Naive thymus-derived CD8-positive, alpha-beta T cell (primary cell): ENCODE measurements at regions not wholly inside any gene's neighbourhood (a gene's known extent, or its start where the extent isn't known, plus 50 kb on each side); places are given as distances from the start of the nearest gene placed in this dataset.
"Not testable (repeated sequence)": the region's sequence is repeated elsewhere in the genome, so short reads cannot be mapped to it uniquely, and the experiment has no call there.

ENCODE experiments used
- ATAC-seq, 2 donors: fragments of 150-1000 bp; cut with Tn5 transposase in 1 of 2; sonication (Bioruptor Pico), chemical (Tn5 transposase) in 1 of 2; 1 replicate in 1 of 2; 2 replicates in 1 of 2; pipeline ENCODE4 v1.10.0; 2021; ENCODE audit warnings: mild to moderate bottlenecking in 2 of 2, moderate library complexity in 2 of 2
- POLR2A ChIA-PET: fragments of 350-600 bp; sonication (Branson Sonifier 250); formaldehyde crosslinking; loops from one replicate; lab custom pipeline; 2021; ENCODE audit warnings: antibody characterized with exemption; lab: Charles Lee
- DNase-seq, 10 donors: peaks; one replicate each; pipeline versions ENCODE4 v3.0.0 to v3.0.0-alpha.2; 2020 to 2022
- H3K27ac Mint-ChIP-seq, 10 donors: one replicate each; pipeline ENCODE4 v1.8.0; 2020 to 2022; ENCODE audit warnings: mild to moderate bottlenecking in 10 of 10, mixed read lengths in 10 of 10, moderate library complexity in 4 of 10, inconsistent platforms in 1 of 10
- H3K27me3 Mint-ChIP-seq, 5 donors: one replicate each; pipeline ENCODE4 v1.8.0; 2021 to 2022; ENCODE audit warnings: mixed read lengths in 5 of 5
- H3K36me3 Mint-ChIP-seq, 3 donors: one replicate each; pipeline ENCODE4 v1.8.0; 2020 to 2022; ENCODE audit warnings: mixed read lengths in 3 of 3, mild to moderate bottlenecking in 2 of 3, inconsistent platforms in 1 of 3
- H3K4me1 Mint-ChIP-seq, 4 donors: one replicate each; pipeline ENCODE4 v1.8.0; 2021 to 2022; ENCODE audit warnings: mixed read lengths in 4 of 4
- H3K4me3 Mint-ChIP-seq, 10 donors: one replicate each; pipeline ENCODE4 v1.8.0; 2020 to 2022; ENCODE audit warnings: mild to moderate bottlenecking in 10 of 10, mixed read lengths in 10 of 10, moderate library complexity in 6 of 10, inconsistent platforms in 1 of 10
- H3K9me3 Mint-ChIP-seq, 9 donors: one replicate each; pipeline ENCODE4 v1.8.0; 2020 to 2022; ENCODE audit warnings: mixed read lengths in 9 of 9, mild to moderate bottlenecking in 3 of 9, inconsistent platforms in 1 of 9, moderate library complexity in 1 of 9

- Mint-ChIP-seq H3K9me3 (peaks cover 0 to 10% (median 0%) of the 10 kb centered on the region in 9 donors), H3K27ac (no peak overlapping the region), H3K4me3 (no peak overlapping the region), H3K27me3 (peaks cover 0 to 4% (median 0%) of the 10 kb centered on the region in 5 donors), H3K36me3 (no peaks in the 10 kb centered on the region), H3K4me1 (no peaks in the 10 kb centered on the region)
- DNase-seq = no peak
- ATAC-seq = no peak
- POLR2A ChIA-PET = no interaction called here
These were observed 166.9 kb upstream of the ATXN7L3B start for GRCh38 chr12:74370608-74371216.

DNA sequence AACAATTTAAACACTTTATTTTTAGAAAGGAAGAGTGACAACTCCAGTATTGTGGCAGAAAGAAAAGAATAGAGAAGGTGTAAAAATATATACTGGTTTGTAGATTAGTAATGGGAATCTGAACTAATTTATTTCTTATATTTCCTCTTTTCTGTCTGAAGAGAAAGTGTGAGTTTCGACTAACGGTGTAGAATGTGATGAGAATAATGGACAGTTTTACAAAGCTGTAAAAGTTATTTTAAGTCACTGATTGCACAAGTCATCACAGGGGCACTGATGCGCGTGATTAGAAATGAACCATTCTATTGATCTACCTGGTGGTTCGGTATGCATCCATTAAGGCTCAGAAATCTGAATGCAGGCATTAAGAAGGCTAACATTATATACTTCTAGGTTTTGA, 158.5 kb upstream of the ATXN7L3B start:
- Mint-ChIP-seq H3K27me3 (peaks cover 0 to 1% (median 0%) of the 10 kb centered on the region in 5 donors), H3K27ac (no peak overlapping the region), H3K4me1 (no peaks in the 10 kb centered on the region), H3K9me3 (no peaks in the 10 kb centered on the region), H3K36me3 (no peaks in the 10 kb centered on the region), H3K4me3 (no peak overlapping the region)
- no peak for ATAC-seq
- POLR2A ChIA-PET = no interaction called here
- DNase-seq = no peak

DNA sequence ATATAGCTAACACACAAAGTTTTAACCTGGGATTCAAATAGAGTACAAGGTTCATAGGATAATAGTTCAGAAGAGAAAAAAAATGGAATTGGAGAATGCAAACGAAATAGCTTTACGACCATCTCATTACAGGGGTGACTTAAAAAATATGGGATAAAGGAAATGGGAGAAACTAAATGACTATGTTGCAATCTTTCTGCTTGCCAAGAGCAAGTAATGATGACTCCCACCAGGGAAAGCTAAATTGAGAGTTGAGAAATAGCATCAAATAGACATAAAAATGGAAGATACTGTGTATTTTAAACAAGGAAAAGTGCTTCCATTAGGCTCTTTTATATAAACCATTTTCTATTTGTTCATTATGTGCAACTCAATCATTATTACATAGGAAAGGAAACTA, 155.7 kb upstream of the ATXN7L3B start:
- Mint-ChIP-seq H3K4me3 (no peak overlapping the region), H3K9me3 (peaks cover 0 to 6% (median 0%) of the 10 kb centered on the region in 9 donors), H3K36me3 (no peaks in the 10 kb centered on the region), H3K27ac (no peak overlapping the region), H3K4me1 (no peaks in the 10 kb centered on the region), H3K27me3 (no peaks in the 10 kb centered on the region)
- DNase-seq = no peak
- no peak for ATAC-seq
- POLR2A ChIA-PET = no interaction called here

- no peak overlapping the region for H3K27ac Mint-ChIP-seq
- no peak for ATAC-seq
These were observed 154.7 kb upstream of the ATXN7L3B start for GRCh38 chr12:74382983-74383382.

GRCh38 chr12:74391283-74391682, 146.4 kb upstream of the ATXN7L3B start:
- Mint-ChIP-seq H3K36me3 (no peaks in the 10 kb centered on the region), H3K27ac (no peak overlapping the region), H3K27me3 (peaks cover 0 to 5% (median 0%) of the 10 kb centered on the region in 5 donors), H3K9me3 (peaks cover 0 to 13% (median 0%) of the 10 kb centered on the region in 9 donors), H3K4me1 (peaks cover 0 to 3% (median 0%) of the 10 kb centered on the region in 4 donors), H3K4me3 (no peak overlapping the region)
- no peak for ATAC-seq
- DNase-seq = no peak
- POLR2A ChIA-PET = no interaction called here

More at GRCh38 chr12:74382983-74383382, 154.7 kb upstream of the ATXN7L3B start:
- Mint-ChIP-seq H3K9me3 (peaks cover 0 to 11% (median 0%) of the 10 kb centered on the region in 9 donors), H3K36me3 (no peaks in the 10 kb centered on the region), H3K4me3 (no peak overlapping the region), H3K27me3 (no peaks in the 10 kb centered on the region), H3K4me1 (peaks cover 0 to 3% (median 0%) of the 10 kb centered on the region in 4 donors)
- no peak for DNase-seq
- POLR2A ChIA-PET = no interaction called here

DNA sequence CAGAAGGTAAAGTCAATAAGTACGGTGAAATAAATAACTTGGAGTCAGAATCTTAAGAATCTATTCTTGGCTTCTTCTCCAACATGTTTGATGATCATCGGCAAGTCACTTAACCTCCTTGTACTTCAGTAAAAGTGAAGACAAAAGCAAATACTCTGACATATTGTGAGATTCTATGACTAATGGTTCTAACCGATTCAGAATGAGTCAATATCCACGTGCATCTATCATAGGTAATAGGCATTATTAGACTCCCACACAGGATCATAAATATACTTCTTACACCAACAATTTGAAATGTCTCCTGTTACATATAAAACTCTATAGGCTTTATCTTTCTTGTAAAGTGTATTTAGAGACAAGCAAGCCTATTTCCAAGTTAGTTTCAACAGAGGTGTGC, 144.4 kb upstream of the ATXN7L3B start:
- ATAC-seq (no peak), DNase-seq (no peak)
- Mint-ChIP-seq H3K36me3 (no peaks in the 10 kb centered on the region), H3K9me3 (peaks cover 0 to 4% (median 0%) of the 10 kb centered on the region in 9 donors), H3K4me3 (no peak overlapping the region), H3K27me3 (peaks cover 0 to 5% (median 2%) of the 10 kb centered on the region in 5 donors), H3K27ac (no peak overlapping the region), H3K4me1 (no peaks in the 10 kb centered on the region)
- POLR2A ChIA-PET = no interaction called here

GRCh38 chr12:74394647-74395046, 143.0 kb upstream of the ATXN7L3B start:
- Mint-ChIP-seq H3K4me3 (no peak overlapping the region), H3K4me1 (no peaks in the 10 kb centered on the region), H3K27ac (no peak overlapping the region), H3K27me3 (peaks cover 0 to 5% (median 2%) of the 10 kb centered on the region in 5 donors), H3K36me3 (no peaks in the 10 kb centered on the region), H3K9me3 (peaks cover 0 to 3% (median 0%) of the 10 kb centered on the region in 9 donors)
- DNase-seq (no peak), ATAC-seq (no peak)
- POLR2A ChIA-PET = no interaction called here

DNA sequence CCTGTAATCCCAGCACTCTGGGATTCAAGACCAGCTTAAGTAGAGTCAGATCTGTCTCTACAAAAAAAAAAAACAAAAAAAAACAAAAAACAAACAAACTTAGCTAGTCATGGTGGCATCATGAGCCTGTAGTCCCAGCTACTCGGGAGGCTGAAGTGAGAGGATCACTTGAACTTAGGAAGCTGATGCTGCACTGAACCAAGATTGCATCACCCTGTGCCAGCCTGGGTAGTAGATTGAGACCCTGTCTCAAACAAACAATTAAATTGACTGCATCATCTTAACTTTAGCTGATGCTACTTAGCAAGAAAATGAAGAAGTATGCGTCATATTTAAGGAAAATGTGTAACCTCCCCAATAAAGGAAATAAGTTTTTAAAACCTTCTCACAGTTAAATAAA, 136.6 kb upstream of the ATXN7L3B start:
- H3K27me3 Mint-ChIP-seq = peaks cover 0 to 2% (median 2%) of the 10 kb centered on the region in 5 donors
- no peak for DNase-seq
- no peaks in the 10 kb centered on the region for H3K4me1 Mint-ChIP-seq
- H3K4me3 Mint-ChIP-seq = no peak overlapping the region
- H3K27ac Mint-ChIP-seq = no peak overlapping the region
- H3K9me3 Mint-ChIP-seq = no peaks in the 10 kb centered on the region
- POLR2A ChIA-PET = no interaction called here
- H3K36me3 Mint-ChIP-seq = no peaks in the 10 kb centered on the region
- ATAC-seq = no peak

GRCh38 chr12:74401966-74402365, 135.7 kb upstream of the ATXN7L3B start:
- POLR2A ChIA-PET = no interaction called here
- Mint-ChIP-seq H3K27me3 (peaks cover 0 to 2% (median 2%) of the 10 kb centered on the region in 5 donors), H3K36me3 (no peaks in the 10 kb centered on the region), H3K9me3 (no peaks in the 10 kb centered on the region), H3K4me1 (no peaks in the 10 kb centered on the region), H3K4me3 (no peak overlapping the region), H3K27ac (no peak overlapping the region)
- DNase-seq (no peak), ATAC-seq (no peak)

GRCh38 chr12:74403221-74403470, 134.5 kb upstream of the ATXN7L3B start:
- H3K27ac Mint-ChIP-seq, POLR2A ChIA-PET, H3K27me3 Mint-ChIP-seq, H3K36me3 Mint-ChIP-seq, DNase-seq, H3K4me3 Mint-ChIP-seq, ATAC-seq, H3K9me3 Mint-ChIP-seq, H3K4me1 Mint-ChIP-seq: not testable (repeated sequence)

- no peaks in the 10 kb centered on the region for H3K36me3 Mint-ChIP-seq
- H3K4me1 Mint-ChIP-seq = no peaks in the 10 kb centered on the region
- no peak for DNase-seq
- H3K27me3 Mint-ChIP-seq = peaks cover 0 to 3% (median 0%) of the 10 kb centered on the region in 5 donors
- ATAC-seq = no peak
- no peak overlapping the region for H3K27ac Mint-ChIP-seq
- no peak overlapping the region for H3K4me3 Mint-ChIP-seq
- POLR2A ChIA-PET = no interaction called here
- peaks cover 0 to 2% (median 0%) of the 10 kb centered on the region in 9 donors for H3K9me3 Mint-ChIP-seq
These were observed 129.0 kb upstream of the ATXN7L3B start for GRCh38 chr12:74408601-74409166.

DNA sequence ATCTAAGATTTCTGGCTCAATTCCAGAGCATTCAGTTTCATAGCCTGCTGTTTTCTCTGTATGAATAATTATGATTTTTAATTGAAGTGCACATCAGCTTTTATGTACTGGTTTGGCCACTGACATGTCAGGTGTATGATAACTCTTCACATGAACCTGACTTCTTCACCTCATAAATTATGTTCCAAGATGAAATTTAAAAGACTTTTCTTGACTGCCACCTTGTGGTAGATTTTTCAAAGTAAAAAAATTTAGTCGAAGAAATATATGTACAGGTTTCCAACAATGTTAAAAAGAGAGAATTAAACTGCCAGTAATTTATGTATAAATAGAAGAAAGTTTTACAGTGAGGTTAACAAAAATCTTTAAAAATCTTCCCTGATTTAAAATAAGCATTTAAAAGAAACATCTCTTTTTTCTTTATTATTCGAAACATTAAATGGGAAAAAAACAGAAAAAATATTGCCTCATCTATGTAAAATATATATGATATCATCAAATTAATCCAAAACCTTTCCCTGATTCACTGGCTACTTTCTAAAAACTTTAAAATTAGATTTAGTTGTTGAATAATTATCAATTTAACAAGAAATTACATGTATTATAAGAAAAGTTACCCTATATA, 124.9 kb upstream of the ATXN7L3B start:
- Mint-ChIP-seq H3K27ac (no peak overlapping the region), H3K4me1 (no peaks in the 10 kb centered on the region), H3K27me3 (peaks cover 0 to 9% (median 2%) of the 10 kb centered on the region in 5 donors), H3K9me3 (peaks cover 0 to 2% (median 0%) of the 10 kb centered on the region in 9 donors), H3K4me3 (no peak overlapping the region), H3K36me3 (no peaks in the 10 kb centered on the region)
- peak in 1 of 10 donors; percentile 6 for DNase-seq
- POLR2A ChIA-PET = no interaction called here
- ATAC-seq = no peak

DNA sequence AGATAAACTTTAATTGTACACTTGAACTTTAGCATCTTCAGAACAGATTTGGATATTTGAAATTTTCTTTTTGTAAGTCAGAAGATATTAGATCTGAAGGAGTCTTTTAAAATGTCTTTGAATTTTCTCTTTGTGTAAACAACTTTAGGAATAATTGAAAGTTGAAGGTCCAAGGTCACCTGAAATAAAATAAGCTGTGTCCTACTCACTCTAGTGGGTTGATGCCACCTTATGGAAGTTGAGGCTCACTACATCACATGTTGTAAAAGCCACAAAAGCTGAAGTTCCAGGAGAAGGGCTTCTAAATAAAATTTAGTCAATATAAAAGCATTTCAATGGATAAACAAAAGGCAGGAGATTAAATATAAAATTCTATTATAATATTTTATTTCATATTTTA, 122.0 kb upstream of the ATXN7L3B start:
- peaks cover 0 to 11% (median 7%) of the 10 kb centered on the region in 5 donors for H3K27me3 Mint-ChIP-seq
- POLR2A ChIA-PET = no interaction called here
- H3K27ac Mint-ChIP-seq = no peak overlapping the region
- no peaks in the 10 kb centered on the region for H3K36me3 Mint-ChIP-seq
- no peaks in the 10 kb centered on the region for H3K4me1 Mint-ChIP-seq
- H3K4me3 Mint-ChIP-seq = no peak overlapping the region
- H3K9me3 Mint-ChIP-seq = peaks cover 0 to 2% (median 0%) of the 10 kb centered on the region in 9 donors
- DNase-seq (no peak), ATAC-seq (no peak)
